ENCODE measurements at regions not wholly inside any gene's neighbourhood (a gene's known extent, or its start where the extent isn't known, plus 50 kb on each side); places are given as distances from the start of the nearest gene placed in this dataset.

DNA sequence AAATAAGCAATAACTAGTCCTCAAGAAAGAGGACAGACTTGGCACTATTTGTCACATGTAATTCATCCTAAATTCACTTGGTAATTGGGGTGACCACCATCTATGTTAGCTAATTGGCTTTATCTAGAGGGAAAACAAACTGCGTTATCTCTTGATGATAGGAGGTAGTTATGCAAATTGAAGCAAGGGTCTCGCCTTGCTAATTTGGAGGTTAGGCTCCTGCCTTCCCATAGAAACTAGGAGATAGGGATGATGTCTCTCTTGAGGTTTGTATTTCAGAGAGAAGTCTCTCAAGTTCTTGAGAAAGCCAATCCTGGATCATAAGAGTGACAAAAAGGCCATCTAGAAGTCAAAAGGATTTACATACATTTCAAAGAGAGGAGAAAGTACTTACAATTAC is 179.9 kb downstream of the SLITRK6 start:
- H4K20me1 ChIP-seq (ENCODE audit: insufficient read depth) = no peaks in the 10 kb centered on the region
- no TSS peak for BruUV-seq (replicated peaks)

DNA sequence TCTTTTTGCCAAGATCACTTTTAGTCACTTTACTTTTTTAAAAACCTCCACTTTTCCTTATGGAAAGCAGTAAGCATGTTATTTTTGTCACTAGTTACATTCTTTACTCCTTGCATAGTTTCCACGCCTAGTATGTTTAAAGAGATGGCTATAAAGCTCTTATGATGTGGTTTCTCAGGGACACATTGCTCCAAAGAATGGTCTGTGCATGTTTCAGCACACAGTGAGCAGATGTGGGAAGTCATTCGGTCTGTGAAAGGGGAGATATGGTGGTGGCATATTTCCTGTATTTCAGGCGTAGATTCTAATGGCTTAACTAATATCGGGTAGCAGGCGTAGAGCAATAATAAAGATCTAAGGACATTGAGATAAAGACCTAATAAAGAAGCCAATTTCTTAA is 180.7 kb downstream of the SLITRK6 start:
- no peak overlapping the region for H3K27ac ChIP-seq
- no peak overlapping the region for H3K4me2 ChIP-seq
- ChIA-PET POLR2A (ENCODE audit: unreplicated experiment) (no interaction called here), CTCF (no interaction called here)
- no peak for DNase-seq
- H3K27me3 ChIP-seq (ENCODE audit: insufficient read depth, low read depth) = no peaks in the 10 kb centered on the region
- H2AFZ ChIP-seq = no peak overlapping the region
- H3K9me2 ChIP-seq (ENCODE audit: insufficient read depth) = no peaks in the 10 kb centered on the region
- H3K9me3 ChIP-seq (ENCODE audit: insufficient read depth, low read depth) = no peaks in the 10 kb centered on the region
- no TSS peak for BruUV-seq (replicated peaks)
- H4K20me1 ChIP-seq (ENCODE audit: insufficient read depth) = no peaks in the 10 kb centered on the region
- H3K4me1 ChIP-seq (replicated peaks; ENCODE audit: insufficient read depth) = no peaks in the 10 kb centered on the region
- H3K4me3 ChIP-seq = no peak overlapping the region
- no peaks in the 10 kb centered on the region for H3K36me3 ChIP-seq (ENCODE audit: low read depth)
- intact Hi-C loops (cut with micrococcal nuclease; ENCODE audit: unreplicated experiment) = no loop called here
- H3K79me2 ChIP-seq (ENCODE audit: low read depth) = no peaks in the 10 kb centered on the region
- TF ChIP-seq EZH2 (IDR thresholded peaks at IDR 0.05; ENCODE audit: low read depth) (no peak), CTCF (conservative IDR thresholded peaks at IDR 0.05) (no peak)
- H3F3A ChIP-seq (ENCODE audit: insufficient read depth, low read depth) = no peaks in the 10 kb centered on the region

More for the DNA sequence above, 179.9 kb downstream of the SLITRK6 start:
- ChIA-PET POLR2A (ENCODE audit: unreplicated experiment) (no interaction called here), CTCF (no interaction called here)
- H3K4me2 ChIP-seq = no peak overlapping the region
- no peak overlapping the region for H3K27ac ChIP-seq
- no peak overlapping the region for H3K4me3 ChIP-seq
- TF ChIP-seq EZH2 (IDR thresholded peaks at IDR 0.05; ENCODE audit: low read depth) (no peak), CTCF (conservative IDR thresholded peaks at IDR 0.05) (no peak)
- no peaks in the 10 kb centered on the region for H3K27me3 ChIP-seq (ENCODE audit: insufficient read depth, low read depth)
- H3K4me1 ChIP-seq (replicated peaks; ENCODE audit: insufficient read depth) = no peaks in the 10 kb centered on the region
- no peaks in the 10 kb centered on the region for H3K36me3 ChIP-seq (ENCODE audit: low read depth)
- no peaks in the 10 kb centered on the region for H3K79me2 ChIP-seq (ENCODE audit: low read depth)
- no peaks in the 10 kb centered on the region for H3K9me3 ChIP-seq (ENCODE audit: insufficient read depth, low read depth)
- H3K9me2 ChIP-seq (ENCODE audit: insufficient read depth) = no peaks in the 10 kb centered on the region
- no peak for DNase-seq
- intact Hi-C loops (cut with micrococcal nuclease; ENCODE audit: unreplicated experiment) = no loop called here
- H2AFZ ChIP-seq = no peak overlapping the region
- H3F3A ChIP-seq (ENCODE audit: insufficient read depth, low read depth) = no peaks in the 10 kb centered on the region

DNA sequence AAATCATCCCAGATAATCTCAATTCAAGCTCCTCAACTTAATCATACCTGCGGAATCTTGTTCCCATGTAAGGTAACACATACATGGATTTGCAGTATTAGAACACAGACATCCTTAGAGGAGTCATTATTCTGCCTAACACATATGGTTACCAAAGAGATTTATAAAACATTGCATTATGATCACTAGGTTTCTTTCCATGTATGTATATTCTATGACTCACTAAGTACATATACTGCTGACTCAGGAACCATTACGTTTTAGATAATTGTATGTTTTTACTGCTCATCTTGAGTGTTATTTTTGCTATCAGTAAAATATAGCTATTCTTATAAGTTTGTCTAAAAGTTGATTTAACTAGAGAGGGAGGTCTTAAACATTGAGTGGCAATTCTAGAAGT is 182.9 kb downstream of the SLITRK6 start:
- no peaks in the 10 kb centered on the region for H4K20me1 ChIP-seq (ENCODE audit: insufficient read depth)
- no peaks in the 10 kb centered on the region for H3K9me3 ChIP-seq (ENCODE audit: insufficient read depth, low read depth)
- TF ChIP-seq CTCF (conservative IDR thresholded peaks at IDR 0.05) = no peak
- TF ChIP-seq EZH2 (IDR thresholded peaks at IDR 0.05; ENCODE audit: low read depth) = no peak
- H2AFZ ChIP-seq = no peak overlapping the region
- DNase-seq = no peak
- H3K4me3 ChIP-seq = no peak overlapping the region
- H3F3A ChIP-seq (ENCODE audit: insufficient read depth, low read depth) = no peaks in the 10 kb centered on the region
- POLR2A ChIA-PET (ENCODE audit: unreplicated experiment) = no interaction called here
- intact Hi-C loops (cut with micrococcal nuclease; ENCODE audit: unreplicated experiment) = no loop called here
- H3K79me2 ChIP-seq (ENCODE audit: low read depth) = no peaks in the 10 kb centered on the region
- no peaks in the 10 kb centered on the region for H3K9me2 ChIP-seq (ENCODE audit: insufficient read depth)
- no peak overlapping the region for H3K27ac ChIP-seq
- BruUV-seq (replicated peaks) = no TSS peak
- no peaks in the 10 kb centered on the region for H3K4me1 ChIP-seq (replicated peaks; ENCODE audit: insufficient read depth)
- H3K36me3 ChIP-seq (ENCODE audit: low read depth) = no peaks in the 10 kb centered on the region
- H3K4me2 ChIP-seq = no peak overlapping the region
- no peaks in the 10 kb centered on the region for H3K27me3 ChIP-seq (ENCODE audit: insufficient read depth, low read depth)
- CTCF ChIA-PET = no interaction called here

Measured in PC-9 (cell line).